Neural cell (in vitro differentiated cells): ENCODE measurements at regions not wholly inside any gene's neighbourhood (a gene's known extent, or its start where the extent isn't known, plus 50 kb on each side); places are given as distances from the start of the nearest gene placed in this dataset.

Experiments
- H2AFZ ChIP-seq: fragments of 200-600, 300-800 bp; sonication (generic), shearing (Covaris generic); 2 replicates; pipeline ENCODE4 v1.6.0; 2014; ENCODE audit warnings: low read depth, mild to moderate bottlenecking, antibody characterized with exemption, low read length, moderate library complexity
- H3F3A ChIP-seq: fragments of 200-600 bp; shearing (Covaris generic); 2 replicates; pipeline ENCODE4 v1.6.1; 2016; ENCODE audit warnings: mild to moderate bottlenecking, moderate library complexity, mixed read lengths, antibody characterized with exemption, low read length; ENCODE audit not compliant: insufficient read depth, poor library complexity, severe bottlenecking
- H3K27ac ChIP-seq: fragments of 200-600, 300-800 bp; sonication (generic), shearing (Covaris generic); 2 replicates; pipeline ENCODE4 v1.5.1; 2014; ENCODE audit warnings: mild to moderate bottlenecking, low read length, moderate library complexity
- H3K27me3 ChIP-seq: fragments of 300-800, 200-600 bp; sonication (generic), shearing (Covaris generic); 2 replicates; pipeline ENCODE4 v1.6.0; 2014; ENCODE audit warnings: mild to moderate bottlenecking, low read depth, low read length, moderate library complexity; ENCODE audit not compliant: insufficient read depth
- H3K36me3 ChIP-seq: fragments of 300-800, 200-600 bp; sonication (generic), shearing (Covaris generic); 2 replicates; pipeline ENCODE4 v1.5.1; 2014; ENCODE audit warnings: mild to moderate bottlenecking, antibody characterized with exemption, low read length, moderate library complexity; ENCODE audit not compliant: insufficient read depth
- H3K4me2 ChIP-seq: fragments of 300-800, 200-600 bp; sonication (generic), shearing (Covaris generic); 2 replicates; pipeline ENCODE4 v1.6.0; 2014; ENCODE audit warnings: mild to moderate bottlenecking, low read length
- H3K4me3 ChIP-seq: fragments of 300-800, 200-600 bp; sonication (generic), shearing (Covaris generic); 2 replicates; pipeline ENCODE4 v1.5.1; 2014; ENCODE audit warnings: mild to moderate bottlenecking, low read length, moderate library complexity
- H3K79me2 ChIP-seq: fragments of 200-600 bp; shearing (Covaris generic); replicated peaks from 2 replicates; pipeline ENCODE4 v1.6.0; 2014; ENCODE audit warnings: mild to moderate bottlenecking, low read length, moderate library complexity; ENCODE audit not compliant: insufficient read depth
- H3K9ac ChIP-seq: fragments of 300-800, 200-600 bp; sonication (generic), shearing (Covaris generic); 2 replicates; pipeline ENCODE4 v1.6.1; 2016; ENCODE audit warnings: mild to moderate bottlenecking, low read length, mixed read lengths
- H3K9me2 ChIP-seq: fragments of 200-600 bp; shearing (Covaris generic); 2 replicates; pipeline ENCODE4 v1.6.1; 2016; ENCODE audit warnings: mild to moderate bottlenecking, low read length, mixed read lengths; ENCODE audit not compliant: insufficient read depth
- H3K9me3 ChIP-seq: fragments of 200-600, 300-800 bp; sonication (generic), shearing (Covaris generic); 2 replicates; pipeline ENCODE4 v1.6.1; 2016; ENCODE audit warnings: mild to moderate bottlenecking, mixed run types, low read length, moderate library complexity, mixed read lengths
- H4K20me1 ChIP-seq: fragments of 200-600 bp; shearing (Covaris generic); 2 replicates; pipeline ENCODE4 v1.6.1; 2016; ENCODE audit warnings: mild to moderate bottlenecking, mixed run types; ENCODE audit not compliant: insufficient read depth
- CTCF ChIP-seq: fragments of 450-650 bp; IDR thresholded peaks from 2 replicates; pipeline ENCODE4 v1.5.1; 2014; ENCODE audit warnings: antibody characterized with exemption, mild to moderate bottlenecking, moderate library complexity; ENCODE audit not compliant: poor library complexity, severe bottlenecking
- EP300 ChIP-seq: fragments of 450-650 bp; conservative IDR thresholded peaks from 2 replicates; pipeline ENCODE4 v1.6.1; 2014; ENCODE audit warnings: antibody characterized with exemption, mild to moderate bottlenecking, moderate library complexity; ENCODE audit not compliant: poor library complexity, severe bottlenecking
- EZH2 ChIP-seq: fragments of 200-600, 300-800 bp; shearing (Covaris generic), sonication (generic); IDR thresholded peaks from 2 replicates; pipeline ENCODE4 v1.6.1; 2014; ENCODE audit warnings: antibody characterized with exemption, low read length, borderline replicate concordance, mild to moderate bottlenecking; ENCODE audit not compliant: insufficient read depth, poor library complexity, severe bottlenecking
- MXI1 ChIP-seq: fragments of 450-650 bp; conservative IDR thresholded peaks from 2 replicates; pipeline ENCODE4 v1.6.1; 2014; ENCODE audit warnings: antibody characterized with exemption, mild to moderate bottlenecking; ENCODE audit not compliant: poor library complexity, severe bottlenecking
- POLR2AphosphoS5 ChIP-seq: IDR thresholded peaks from 2 replicates; pipeline ENCODE4 v1.6.1; 2012
- RAD21 ChIP-seq: fragments of 450-650 bp; conservative IDR thresholded peaks from 2 replicates; pipeline ENCODE4 v1.6.1; 2014; ENCODE audit warnings: antibody characterized with exemption, mild to moderate bottlenecking, moderate library complexity
- SMC3 ChIP-seq: fragments of 450-650 bp; conservative IDR thresholded peaks from 2 replicates; pipeline ENCODE4 v1.6.1; 2014; ENCODE audit warnings: antibody characterized with exemption, mild to moderate bottlenecking, moderate library complexity; ENCODE audit not compliant: poor library complexity
- TAF1 ChIP-seq: IDR thresholded peaks from 2 replicates; pipeline ENCODE4 v1.6.1; 2012; ENCODE audit warnings: low read depth
- TF ChIP-seq, protein P1 (sequence below): IDR thresholded peaks from 2 replicates; pipeline ENCODE4 v1.6.1; 2012; ENCODE audit warnings: borderline replicate concordance

GRCh38 chr9:2970864-2971263, 127.0 kb upstream of the PUM3 start:
- Histone ChIP-seq H3K27me3 (no peaks in the 10 kb centered on the region), H3K36me3 (no peaks in the 10 kb centered on the region), H3K9ac (no peak overlapping the region), H4K20me1 (no peaks in the 10 kb centered on the region), H2AFZ (no peak overlapping the region), H3K79me2 (no peaks in the 10 kb centered on the region), H3F3A (peaks cover 4% of the 10 kb centered on the region), H3K4me3 (no peak overlapping the region), H3K4me2 (no peak overlapping the region), H3K9me2 (no peaks in the 10 kb centered on the region), H3K27ac (no peak overlapping the region), H3K9me3 (peaks cover 4% of the 10 kb centered on the region)
- TF ChIP-seq SMC3 (no peak), TAF1 (no peak), MXI1 (no peak), POLR2AphosphoS5 (no peak), EP300 (no peak)
- TF ChIP-seq, protein P1, sequence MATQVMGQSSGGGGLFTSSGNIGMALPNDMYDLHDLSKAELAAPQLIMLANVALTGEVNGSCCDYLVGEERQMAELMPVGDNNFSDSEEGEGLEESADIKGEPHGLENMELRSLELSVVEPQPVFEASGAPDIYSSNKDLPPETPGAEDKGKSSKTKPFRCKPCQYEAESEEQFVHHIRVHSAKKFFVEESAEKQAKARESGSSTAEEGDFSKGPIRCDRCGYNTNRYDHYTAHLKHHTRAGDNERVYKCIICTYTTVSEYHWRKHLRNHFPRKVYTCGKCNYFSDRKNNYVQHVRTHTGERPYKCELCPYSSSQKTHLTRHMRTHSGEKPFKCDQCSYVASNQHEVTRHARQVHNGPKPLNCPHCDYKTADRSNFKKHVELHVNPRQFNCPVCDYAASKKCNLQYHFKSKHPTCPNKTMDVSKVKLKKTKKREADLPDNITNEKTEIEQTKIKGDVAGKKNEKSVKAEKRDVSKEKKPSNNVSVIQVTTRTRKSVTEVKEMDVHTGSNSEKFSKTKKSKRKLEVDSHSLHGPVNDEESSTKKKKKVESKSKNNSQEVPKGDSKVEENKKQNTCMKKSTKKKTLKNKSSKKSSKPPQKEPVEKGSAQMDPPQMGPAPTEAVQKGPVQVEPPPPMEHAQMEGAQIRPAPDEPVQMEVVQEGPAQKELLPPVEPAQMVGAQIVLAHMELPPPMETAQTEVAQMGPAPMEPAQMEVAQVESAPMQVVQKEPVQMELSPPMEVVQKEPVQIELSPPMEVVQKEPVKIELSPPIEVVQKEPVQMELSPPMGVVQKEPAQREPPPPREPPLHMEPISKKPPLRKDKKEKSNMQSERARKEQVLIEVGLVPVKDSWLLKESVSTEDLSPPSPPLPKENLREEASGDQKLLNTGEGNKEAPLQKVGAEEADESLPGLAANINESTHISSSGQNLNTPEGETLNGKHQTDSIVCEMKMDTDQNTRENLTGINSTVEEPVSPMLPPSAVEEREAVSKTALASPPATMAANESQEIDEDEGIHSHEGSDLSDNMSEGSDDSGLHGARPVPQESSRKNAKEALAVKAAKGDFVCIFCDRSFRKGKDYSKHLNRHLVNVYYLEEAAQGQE = no peak

- Histone ChIP-seq H2AFZ (no peak overlapping the region), H3K4me2 (peak overlapping the region; percentile 29), H4K20me1 (no peaks in the 10 kb centered on the region), H3K79me2 (no peaks in the 10 kb centered on the region), H3K4me3 (peak overlapping the region; percentile 52), H3K9ac (no peak overlapping the region), H3F3A (peaks cover 4% of the 10 kb centered on the region), H3K27me3 (no peaks in the 10 kb centered on the region), H3K27ac (peak overlapping the region; percentile 69), H3K9me2 (no peaks in the 10 kb centered on the region), H3K9me3 (peaks cover 4% of the 10 kb centered on the region), H3K36me3 (no peaks in the 10 kb centered on the region)
- TF ChIP-seq EZH2 (no peak), CTCF (no peak), SMC3 (no peak), TAF1 (no peak), EP300 (no peak), MXI1 (no peak), POLR2AphosphoS5 (no peak), RAD21 (no peak)
- TF ChIP-seq, protein P1 = no peak
These were observed 123.9 kb upstream of the PUM3 start for GRCh38 chr9:2967766-2968165.
